GM23338 (cell line): ENCODE measurements at regions not wholly inside any gene's neighbourhood (a gene's known extent, or its start where the extent isn't known, plus 50 kb on each side); places are given as distances from the start of the nearest gene placed in this dataset.

ENCODE experiments used
- ATAC-seq: fragments of 200-7000 bp; cut with Tn5 transposase; 3 replicates; pipeline ENCODE4 v1.9.1; 2020
- DNase-seq: peaks from one replicate; pipeline ENCODE4 v3.0.0-alpha.2; 2015; ENCODE audit warnings: low spot score
- H2AFZ ChIP-seq: fragments of 200-600 bp; sonication (generic); 2 replicates; pipeline ENCODE4 v1.8.0; 2016; ENCODE audit warnings: antibody characterized with exemption, mild to moderate bottlenecking, moderate library complexity
- H3F3A ChIP-seq: fragments of 200-600 bp; sonication (generic); replicated peaks from 2 replicates; pipeline ENCODE4 v1.8.0; 2017; ENCODE audit warnings: antibody characterized with exemption, mixed run types, low read depth
- H3K27ac ChIP-seq: fragments of 200-600 bp; sonication (generic); 2 replicates; pipeline ENCODE4 v1.6.1; 2016; ENCODE audit warnings: low read depth
- H3K27me3 ChIP-seq: fragments of 200-600 bp; sonication (generic); 2 replicates; pipeline ENCODE4 v1.8.0; 2016; ENCODE audit warnings: mild to moderate bottlenecking, mixed run types, moderate library complexity; ENCODE audit not compliant: insufficient read depth
- H3K36me3 ChIP-seq: fragments of 200-600 bp; sonication (generic); 2 replicates; pipeline ENCODE4 v1.8.0; 2016; ENCODE audit warnings: mild to moderate bottlenecking; ENCODE audit not compliant: insufficient read depth
- H3K4me1 ChIP-seq: fragments of 200-600 bp; sonication (generic); 2 replicates; pipeline ENCODE4 v1.8.0; 2016; ENCODE audit warnings: mild to moderate bottlenecking, moderate library complexity; ENCODE audit not compliant: insufficient read depth
- H3K4me2 ChIP-seq: fragments of 200-600 bp; sonication (generic); 2 replicates; pipeline ENCODE4 v1.7.1; 2017; ENCODE audit warnings: mixed run types
- H3K4me3 ChIP-seq: fragments of 200-600 bp; sonication (generic); 2 replicates; pipeline ENCODE4 v1.6.1; 2016; ENCODE audit warnings: mixed run types
- H3K79me2 ChIP-seq: fragments of 200-600 bp; sonication (generic); replicated peaks from 2 replicates; pipeline ENCODE4 v1.8.0; 2017; ENCODE audit warnings: mild to moderate bottlenecking; ENCODE audit not compliant: insufficient read depth
- H3K9me2 ChIP-seq: fragments of 200-600 bp; sonication (generic); 2 replicates; pipeline ENCODE4 v1.8.0; 2017; ENCODE audit not compliant: insufficient read depth
- H4K20me1 ChIP-seq: fragments of 200-600 bp; sonication (generic); replicated peaks from 2 replicates; pipeline ENCODE4 v1.8.0; 2017; ENCODE audit warnings: mild to moderate bottlenecking; ENCODE audit not compliant: insufficient read depth
- H3K27ac Mint-ChIP-seq: 2 replicates; pipeline ENCODE4 v1.8.0; 2020; ENCODE audit warnings: inconsistent platforms, mild to moderate bottlenecking, moderate library complexity, mixed read lengths
- H3K27me3 Mint-ChIP-seq: 3 replicates; pipeline ENCODE4 v1.8.0; 2022; ENCODE audit warnings: low read depth, mild to moderate bottlenecking, moderate library complexity, mixed read lengths, inconsistent platforms; ENCODE audit not compliant: insufficient read depth, poor library complexity
- H3K36me3 Mint-ChIP-seq: 3 replicates; pipeline ENCODE4 v1.8.0; 2021; ENCODE audit warnings: low read depth, mild to moderate bottlenecking, inconsistent platforms, moderate library complexity, mixed read lengths
- H3K4me1 Mint-ChIP-seq: 3 replicates; pipeline ENCODE4 v1.8.0; 2020; ENCODE audit warnings: mild to moderate bottlenecking, inconsistent platforms, mixed read lengths
- H3K4me3 Mint-ChIP-seq: 3 replicates; pipeline ENCODE4 v1.8.0; 2021; ENCODE audit warnings: moderate library complexity, mild to moderate bottlenecking, inconsistent platforms, mixed read lengths
- H3K9me3 Mint-ChIP-seq: 3 replicates; pipeline ENCODE4 v1.8.0; 2020; ENCODE audit warnings: moderate library complexity, mild to moderate bottlenecking, inconsistent platforms, mixed read lengths
- CREB1 ChIP-seq: fragments of 250-450 bp; sonication (Bioruptor Pico); IDR thresholded peaks from 2 replicates; pipeline ENCODE4 v1.5.0; 2020; ENCODE audit warnings: low read depth, mild to moderate bottlenecking, moderate library complexity
- EZH2 ChIP-seq: fragments of 200-600 bp; sonication (generic); IDR thresholded peaks from one replicate; pipeline ENCODE4 v1.8.0; 2017; ENCODE audit warnings: antibody characterized with exemption, mild to moderate bottlenecking, low read depth; ENCODE audit not compliant: unreplicated experiment
- EZH2phosphoT487 ChIP-seq: fragments of 200-600 bp; sonication (generic); IDR thresholded peaks from one replicate; pipeline ENCODE4 v1.8.1; 2018; ENCODE audit warnings: antibody characterized with exemption; ENCODE audit not compliant: unreplicated experiment
- JUNB ChIP-seq: IDR thresholded peaks from one replicate; pipeline ENCODE4 v1.6.1; 2016; ENCODE audit warnings: antibody characterized with exemption; ENCODE audit not compliant: unreplicated experiment
- NANOG ChIP-seq: IDR thresholded peaks from 2 replicates; pipeline ENCODE4 v1.6.1; 2016; ENCODE audit warnings: antibody characterized with exemption, borderline replicate concordance
- POLR2AphosphoS5 ChIP-seq: IDR thresholded peaks from 2 replicates; pipeline ENCODE4 v1.6.1; 2016; ENCODE audit warnings: antibody characterized with exemption, low read depth
- REST ChIP-seq: IDR thresholded peaks from one replicate; pipeline ENCODE4 v1.6.1; 2018; ENCODE audit warnings: antibody characterized with exemption; ENCODE audit not compliant: unreplicated experiment
- ZNF114 ChIP-seq: fragments of 250-450 bp; sonication (Bioruptor Pico); IDR thresholded peaks from 2 replicates; pipeline ENCODE4 v1.5.0; 2020; ENCODE audit warnings: mild to moderate bottlenecking, moderate library complexity
- ZNF462 ChIP-seq: fragments of 250-450 bp; sonication (Bioruptor Pico); IDR thresholded peaks from 2 replicates; pipeline ENCODE4 v1.5.0; 2020; ENCODE audit warnings: mild to moderate bottlenecking, moderate library complexity
- TF ChIP-seq, protein P1 (sequence below): IDR thresholded peaks from 2 replicates; pipeline ENCODE4 v1.6.1; 2016; ENCODE audit warnings: antibody characterized with exemption

GRCh38 chr3:167162083-167162482, 218.0 kb downstream of the ZBBX start (continued):
- TF ChIP-seq ZNF462 (CRISPR knock-in tag), result no peak
- TF ChIP-seq, protein P1, sequence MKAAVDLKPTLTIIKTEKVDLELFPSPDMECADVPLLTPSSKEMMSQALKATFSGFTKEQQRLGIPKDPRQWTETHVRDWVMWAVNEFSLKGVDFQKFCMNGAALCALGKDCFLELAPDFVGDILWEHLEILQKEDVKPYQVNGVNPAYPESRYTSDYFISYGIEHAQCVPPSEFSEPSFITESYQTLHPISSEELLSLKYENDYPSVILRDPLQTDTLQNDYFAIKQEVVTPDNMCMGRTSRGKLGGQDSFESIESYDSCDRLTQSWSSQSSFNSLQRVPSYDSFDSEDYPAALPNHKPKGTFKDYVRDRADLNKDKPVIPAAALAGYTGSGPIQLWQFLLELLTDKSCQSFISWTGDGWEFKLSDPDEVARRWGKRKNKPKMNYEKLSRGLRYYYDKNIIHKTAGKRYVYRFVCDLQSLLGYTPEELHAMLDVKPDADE, result no peak

DNA sequence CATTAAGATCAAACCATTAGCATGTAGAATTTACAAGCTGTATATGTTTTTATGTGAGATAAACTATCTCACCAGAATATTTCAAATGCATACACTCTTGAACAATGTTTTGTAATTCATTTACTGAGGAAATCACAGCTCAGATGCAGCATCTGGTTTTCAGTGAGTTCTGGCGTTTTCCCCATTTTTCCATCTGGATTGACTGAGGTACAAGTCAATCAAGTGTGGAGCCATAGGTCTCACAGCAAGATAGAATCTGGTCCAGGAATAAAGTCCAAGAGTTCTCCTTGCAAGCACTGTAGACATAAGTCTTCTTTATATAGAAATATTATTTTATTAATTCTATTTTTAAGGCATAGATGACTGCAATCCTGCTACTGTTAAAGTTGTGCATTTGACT, 219.3 kb downstream of the ZBBX start:
- no peaks in the 10 kb centered on the region for H3K79me2 ChIP-seq
- no peaks in the 10 kb centered on the region for H4K20me1 ChIP-seq
- H3K4me1 Mint-ChIP-seq, result peaks cover 11% of the 10 kb centered on the region; the same call in 2 of the 3 replicates
- no peak overlapping the region for H2AFZ ChIP-seq
- no peaks in the 10 kb centered on the region for H3F3A ChIP-seq
- H3K4me2 ChIP-seq, result no peak overlapping the region
- peaks cover 13% of the 10 kb centered on the region; the same call in 2 of the 3 replicates for H3K9me3 Mint-ChIP-seq
- no peak overlapping the region for H3K4me3 ChIP-seq
- no peaks in the 10 kb centered on the region for H3K27me3 ChIP-seq
- peaks cover 10% of the 10 kb centered on the region; the same call in 2 of the 3 replicates for H3K36me3 Mint-ChIP-seq
- no peak overlapping the region for H3K27ac Mint-ChIP-seq
- peaks cover 11% of the 10 kb centered on the region; the same call in 1 of the 2 replicates for H3K4me1 ChIP-seq
- no peak for DNase-seq
- H3K4me3 Mint-ChIP-seq, result no peak overlapping the region
- H3K9me2 ChIP-seq, result no peaks in the 10 kb centered on the region
- no peak overlapping the region for H3K27ac ChIP-seq
- H3K27me3 Mint-ChIP-seq, result peaks cover 2% of the 10 kb centered on the region
- ATAC-seq, result no peak
- peaks cover 6% of the 10 kb centered on the region for H3K36me3 ChIP-seq
- no peak for TF ChIP-seq EZH2
- TF ChIP-seq EZH2phosphoT487, result no peak
- TF ChIP-seq, protein P1, result no peak
- no peak for TF ChIP-seq CREB1 (CRISPR knock-in tag)
- TF ChIP-seq ZNF114 (CRISPR knock-in tag), result no peak
- TF ChIP-seq POLR2AphosphoS5, result no peak
- no peak for TF ChIP-seq NANOG
- no peak for TF ChIP-seq REST
- no peak for TF ChIP-seq JUNB
